Activated CD4-positive, alpha-beta memory T cell treated with anti-CD3 and anti-CD28 coated beads, Interleukin-2, amount 10 ng/mL, durations not matched to agents 7 days and 5 days (primary cell): ENCODE measurements at regions not wholly inside any gene's neighbourhood (a gene's known extent, or its start where the extent isn't known, plus 50 kb on each side); places are given as distances from the start of the nearest gene placed in this dataset.

Experiments used
- CTCF ChIA-PET: fragments of 350-600 bp; sonication (Branson Sonifier 250); formaldehyde crosslinking; loops from one replicate; lab custom pipeline; 2021; ENCODE audit warnings: antibody characterized with exemption, inconsistent platforms; lab: Charles Lee
- POLR2A ChIA-PET: fragments of 350-600 bp; sonication (Branson Sonifier 250); formaldehyde crosslinking; loops from one replicate; lab custom pipeline; 2021; ENCODE audit warnings: antibody characterized with exemption; lab: Charles Lee
- DNase-seq: peaks from one replicate; pipeline ENCODE4 v3.0.0-alpha.2; 2020
- H3K27ac Mint-ChIP-seq: one replicate; pipeline ENCODE4 v1.8.0; 2021; ENCODE audit warnings: mild to moderate bottlenecking, mixed read lengths
- H3K27me3 Mint-ChIP-seq: one replicate; pipeline ENCODE4 v1.8.0; 2021; ENCODE audit warnings: mixed read lengths
- H3K36me3 Mint-ChIP-seq: one replicate; pipeline ENCODE4 v1.8.0; 2021; ENCODE audit warnings: low read depth, mixed read lengths
- H3K4me1 Mint-ChIP-seq: one replicate; pipeline ENCODE4 v1.8.0; 2021; ENCODE audit warnings: mixed read lengths
- H3K4me3 Mint-ChIP-seq: one replicate; pipeline ENCODE4 v1.8.0; 2021; ENCODE audit warnings: mild to moderate bottlenecking, mixed read lengths
- H3K9me3 Mint-ChIP-seq: one replicate; pipeline ENCODE4 v1.8.0; 2021; ENCODE audit warnings: mixed read lengths

DNA sequence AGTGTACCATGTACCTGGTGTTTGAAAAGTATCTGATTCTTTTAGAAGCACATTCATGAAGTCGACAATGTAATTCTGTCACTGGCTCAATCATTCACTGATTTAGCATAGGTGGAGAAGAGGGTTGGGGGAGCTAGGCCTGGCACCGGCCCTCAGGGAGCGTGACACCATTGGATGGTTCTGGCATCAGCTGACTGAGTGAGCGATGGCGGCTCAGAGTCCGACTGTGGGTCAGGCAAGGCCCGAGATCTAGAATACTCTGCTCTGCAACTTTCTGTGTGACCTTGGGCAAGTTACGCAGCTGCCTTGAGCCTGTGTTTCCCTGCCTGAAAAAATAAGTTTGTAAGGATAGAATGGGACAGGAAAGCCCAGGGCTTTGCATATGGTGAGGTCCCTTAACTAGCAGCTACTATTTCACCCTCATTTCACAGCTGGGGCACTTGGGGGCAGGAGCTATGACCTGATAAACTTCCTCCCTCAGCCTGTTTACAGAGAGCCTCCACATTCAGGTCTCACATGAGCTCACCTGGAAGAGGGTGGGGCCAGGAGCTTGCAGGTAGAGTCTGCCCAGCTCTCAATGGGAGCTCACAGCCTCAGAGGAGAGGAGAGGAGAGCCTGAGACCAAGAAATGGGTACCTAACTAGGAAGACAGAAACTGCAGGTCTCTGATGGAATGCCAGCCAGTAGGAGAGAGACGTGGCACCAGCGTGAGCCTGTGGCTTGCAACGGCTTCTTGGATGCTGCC is 153.7 kb upstream of the TLE3 start:
- H3K36me3 Mint-ChIP-seq = no peaks in the 10 kb centered on the region
- DNase-seq = no peak
- no peaks in the 10 kb centered on the region for H3K9me3 Mint-ChIP-seq
- POLR2A ChIA-PET = interaction anchor here (0.9 kb wide), 1 partner anchor 11 kb away, joined by 3 read pairs; no protein-coding TSS in a partner anchor
- H3K27me3 Mint-ChIP-seq = peaks cover 15% of the 10 kb centered on the region
- CTCF ChIA-PET = no interaction called here
- peaks cover 3% of the 10 kb centered on the region for H3K4me1 Mint-ChIP-seq
- H3K4me3 Mint-ChIP-seq = no peak overlapping the region
- H3K27ac Mint-ChIP-seq = no peak overlapping the region

DNA sequence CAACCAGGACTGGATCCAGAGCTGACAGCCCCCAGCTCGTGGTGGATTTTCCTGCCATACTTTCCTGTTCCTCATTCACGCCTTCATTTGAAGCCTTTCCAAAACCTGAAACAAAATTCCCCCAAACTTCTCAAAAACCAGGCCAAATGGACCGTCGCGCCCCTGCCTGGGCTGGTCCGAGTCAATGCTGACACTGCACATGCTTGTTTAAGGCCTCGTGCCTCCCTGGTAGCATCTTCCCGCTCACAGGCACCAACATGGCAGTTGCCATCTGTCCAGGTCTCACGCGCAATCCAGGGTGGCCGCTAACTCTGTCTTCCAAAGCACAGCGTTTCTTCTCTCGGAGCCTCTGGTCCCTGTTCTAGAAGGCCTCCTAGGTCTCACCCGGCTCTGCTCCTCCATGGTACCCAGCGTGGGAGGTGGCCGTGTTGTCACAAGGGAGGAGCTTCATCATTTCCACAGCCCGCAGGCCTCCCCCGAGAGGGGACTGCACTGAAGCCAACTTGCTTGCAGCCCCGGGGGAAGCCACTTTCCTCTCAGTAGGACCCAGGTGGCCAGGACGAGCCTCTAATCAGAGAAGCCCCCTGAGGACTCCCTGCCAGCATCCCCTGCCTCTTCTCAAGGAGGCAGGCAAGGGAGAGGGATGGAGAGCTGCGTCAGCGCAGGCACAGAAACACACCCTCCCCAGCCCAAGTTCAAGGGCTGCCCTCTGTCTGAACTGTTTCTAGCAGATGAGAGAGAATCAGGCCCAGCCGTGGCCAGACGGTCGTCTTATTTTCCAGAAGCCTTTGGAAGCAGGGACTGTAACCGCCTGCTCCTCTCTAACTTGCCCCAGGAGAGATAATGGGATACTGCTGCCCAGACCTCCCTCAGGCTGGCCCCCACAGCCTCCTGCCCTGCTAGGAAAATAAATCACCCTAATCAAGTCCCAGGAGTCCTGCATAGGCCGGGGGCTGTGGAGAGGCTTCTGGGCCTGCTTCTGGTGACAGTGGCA is 152.8 kb upstream of the TLE3 start:
- Mint-ChIP-seq H3K36me3 (no peaks in the 10 kb centered on the region), H3K4me3 (no peak overlapping the region), H3K9me3 (no peaks in the 10 kb centered on the region), H3K27me3 (peaks cover 7% of the 10 kb centered on the region), H3K27ac (no peak overlapping the region), H3K4me1 (peaks cover 11% of the 10 kb centered on the region)
- CTCF ChIA-PET = no interaction called here
- DNase-seq = no peak
- POLR2A ChIA-PET = no interaction called here

DNA sequence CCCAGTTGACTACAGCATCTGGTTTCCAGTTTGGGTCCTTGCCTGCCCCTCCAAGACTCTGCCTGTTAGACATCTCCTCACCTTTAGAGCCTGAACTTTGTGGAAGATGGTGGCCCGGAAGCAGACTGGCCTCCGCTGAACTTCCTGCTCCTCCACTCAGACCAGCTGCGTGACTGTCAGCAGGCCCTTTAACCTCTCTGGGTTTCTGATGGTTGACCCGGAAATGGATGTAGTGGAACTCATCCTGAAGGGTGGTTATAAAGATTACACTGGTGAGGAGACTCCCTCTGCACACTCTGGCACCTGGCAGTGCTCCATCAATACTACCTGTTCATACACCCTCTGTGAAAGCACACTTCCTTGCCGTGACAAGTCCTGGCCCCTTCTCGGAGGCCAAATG is 151.9 kb upstream of the TLE3 start:
- CTCF ChIA-PET = no interaction called here

DNA sequence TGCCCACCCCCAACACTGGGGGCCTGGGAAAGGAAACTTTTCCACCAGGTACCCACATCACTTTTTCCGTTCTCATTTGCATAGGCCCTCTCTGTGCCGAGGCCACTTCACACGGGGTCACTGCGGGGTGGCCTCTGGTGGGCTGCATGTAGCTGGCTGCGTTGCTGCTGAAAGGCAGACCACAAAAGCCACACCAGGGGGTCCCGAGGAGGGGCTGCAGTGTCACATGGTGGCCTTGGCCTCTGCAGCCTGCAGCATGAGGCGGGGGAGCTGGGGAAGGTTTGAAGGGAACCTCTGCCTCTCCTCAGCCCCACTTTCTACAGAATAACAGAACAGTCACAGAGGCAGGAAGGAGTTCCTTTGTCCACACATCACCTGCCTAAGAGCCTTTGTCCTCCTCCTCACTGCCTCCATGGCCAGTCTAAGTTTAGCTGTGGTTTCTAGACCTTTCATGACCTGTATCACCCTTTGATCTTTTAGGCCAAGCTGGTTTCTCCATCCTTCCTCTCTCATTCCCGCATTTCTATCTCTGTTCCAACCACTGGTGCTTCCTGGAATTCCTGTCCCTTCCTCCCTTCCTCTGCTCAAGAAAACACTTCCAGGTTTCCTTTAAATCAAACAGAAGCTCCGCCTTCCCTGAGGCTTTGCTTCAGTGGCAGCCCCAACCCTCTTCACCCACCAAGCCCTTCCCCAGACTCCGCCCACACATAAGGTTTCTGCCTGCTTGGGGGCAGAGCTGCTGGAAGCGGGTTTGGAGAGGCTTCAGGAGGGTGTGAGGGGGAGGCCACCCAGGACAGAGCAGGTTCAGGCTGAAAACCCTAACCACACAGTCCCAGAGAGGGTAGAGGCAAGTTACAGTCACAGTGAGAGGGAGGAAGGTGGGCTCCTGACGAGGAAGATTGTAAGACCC is 150.7 kb upstream of the TLE3 start:
- DNase-seq = no peak
- Mint-ChIP-seq H3K27me3 (peaks cover 4% of the 10 kb centered on the region), H3K4me1 (peaks cover 14% of the 10 kb centered on the region), H3K36me3 (no peaks in the 10 kb centered on the region), H3K27ac (no peak overlapping the region), H3K4me3 (no peak overlapping the region), H3K9me3 (no peaks in the 10 kb centered on the region)
- ChIA-PET POLR2A (no interaction called here), CTCF (no interaction called here)

More for the DNA sequence above, 151.9 kb upstream of the TLE3 start:
- POLR2A ChIA-PET = no interaction called here
- Mint-ChIP-seq H3K4me1 (peaks cover 13% of the 10 kb centered on the region), H3K27ac (no peak overlapping the region), H3K36me3 (no peaks in the 10 kb centered on the region), H3K27me3 (peaks cover 4% of the 10 kb centered on the region), H3K4me3 (no peak overlapping the region), H3K9me3 (no peaks in the 10 kb centered on the region)
- no peak for DNase-seq

DNA sequence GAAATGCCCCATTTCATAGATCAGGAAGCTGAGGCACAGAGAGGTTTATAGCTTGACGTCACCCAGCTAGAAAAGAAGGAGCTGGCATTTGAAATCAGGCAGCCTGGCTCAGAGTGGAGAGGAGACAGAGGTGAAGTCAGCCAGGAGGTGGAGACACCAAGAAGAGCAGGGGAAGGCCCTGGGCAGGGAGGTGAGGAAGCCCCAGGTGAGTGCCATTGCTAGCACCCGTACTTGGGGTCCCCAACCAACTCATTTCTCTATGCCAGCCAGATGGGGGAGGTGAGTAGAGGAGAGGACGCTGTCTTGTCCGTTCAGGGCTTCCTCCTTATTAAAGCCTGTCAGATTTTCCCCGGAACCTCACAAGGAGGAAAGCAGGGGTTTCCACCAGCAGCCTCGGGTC is 149.6 kb upstream of the TLE3 start:
- no peaks in the 10 kb centered on the region for H3K36me3 Mint-ChIP-seq
- POLR2A ChIA-PET = no interaction called here
- H3K27ac Mint-ChIP-seq = no peak overlapping the region
- H3K9me3 Mint-ChIP-seq = no peaks in the 10 kb centered on the region
- no peak overlapping the region for H3K4me3 Mint-ChIP-seq
- DNase-seq = no peak
- CTCF ChIA-PET = interaction anchor here (1.3 kb wide), 1 partner anchor 220 kb away, joined by 4 read pairs; no protein-coding TSS in a partner anchor
- H3K4me1 Mint-ChIP-seq = peaks cover 25% of the 10 kb centered on the region
- H3K27me3 Mint-ChIP-seq = peaks cover 2% of the 10 kb centered on the region

DNA sequence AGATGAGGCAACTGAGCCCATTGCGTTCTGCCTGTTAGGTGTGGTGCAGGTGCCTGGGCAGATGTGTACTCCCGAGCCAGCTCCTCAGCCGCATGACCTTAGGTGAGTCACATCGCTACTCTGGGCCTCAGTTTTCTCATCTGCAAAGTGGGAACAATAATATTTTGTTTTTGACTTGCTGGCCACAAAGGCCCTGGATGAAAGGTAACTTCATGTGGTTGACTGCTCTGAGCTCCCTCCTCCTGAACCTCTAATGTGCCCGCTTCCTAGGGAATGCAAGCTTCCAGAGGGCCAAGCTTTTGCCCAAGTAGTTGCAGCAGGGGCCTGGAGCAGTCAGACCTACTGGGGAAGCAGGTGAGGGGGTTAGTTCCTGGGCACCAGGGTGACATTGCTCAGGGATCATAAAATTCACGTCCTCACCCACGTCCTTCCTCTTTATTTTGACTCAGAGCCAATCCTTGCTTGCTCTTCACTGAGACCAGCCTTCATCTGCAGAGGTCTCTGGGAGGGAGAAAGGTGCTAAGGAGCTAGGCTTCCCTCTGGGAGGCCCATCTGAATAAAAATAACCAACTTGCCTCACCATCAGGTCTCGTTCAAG is 149.0 kb upstream of the TLE3 start:
- Mint-ChIP-seq H3K9me3 (no peaks in the 10 kb centered on the region), H3K27ac (no peak overlapping the region), H3K4me3 (no peak overlapping the region), H3K27me3 (peaks cover 2% of the 10 kb centered on the region), H3K36me3 (no peaks in the 10 kb centered on the region), H3K4me1 (peaks cover 29% of the 10 kb centered on the region)
- DNase-seq = no peak
- CTCF ChIA-PET = interaction anchor here (1.3 kb wide), 1 partner anchor 220 kb away, joined by 4 read pairs; no protein-coding TSS in a partner anchor
- POLR2A ChIA-PET = no interaction called here

DNA sequence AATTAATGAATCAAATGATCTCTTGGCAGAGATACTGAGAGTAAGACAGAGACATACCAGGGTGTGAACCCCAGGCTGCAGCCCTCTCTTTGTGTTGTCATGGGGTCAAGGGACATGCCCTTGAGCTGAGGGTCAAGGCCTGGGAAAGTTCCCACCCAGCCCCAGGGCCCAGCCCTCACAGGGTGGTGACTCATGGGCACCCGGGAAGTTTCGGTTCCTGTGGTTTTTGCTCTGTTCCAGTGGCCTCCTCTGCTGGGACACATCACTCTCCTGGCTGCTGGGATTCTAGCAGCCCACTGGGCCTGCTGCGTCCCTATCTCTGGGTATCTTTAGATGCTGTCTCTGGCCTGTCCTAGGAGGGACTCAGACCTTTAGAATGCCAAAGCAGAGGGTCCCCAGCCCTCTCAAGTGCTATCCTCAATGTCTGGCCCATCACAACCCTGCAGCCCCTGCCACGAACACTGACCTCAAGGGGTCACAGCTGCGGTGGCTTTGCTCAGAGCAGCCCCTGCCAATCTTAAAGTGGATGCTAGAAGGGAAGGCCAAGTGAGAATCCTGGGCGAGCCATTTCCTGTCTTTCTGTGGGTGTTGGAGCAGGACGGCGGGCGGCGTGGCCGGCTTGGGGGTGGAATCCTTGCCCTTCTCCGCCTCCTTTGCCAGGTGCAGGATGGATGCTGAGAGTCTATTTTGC is 148.4 kb upstream of the TLE3 start:
- Mint-ChIP-seq H3K36me3 (no peaks in the 10 kb centered on the region), H3K27ac (no peak overlapping the region), H3K4me3 (no peak overlapping the region), H3K4me1 (peaks cover 33% of the 10 kb centered on the region), H3K9me3 (no peaks in the 10 kb centered on the region), H3K27me3 (peaks cover 5% of the 10 kb centered on the region)
- ChIA-PET CTCF (interaction anchor here (1.3 kb wide), 1 partner anchor 221 kb away, joined by 4 read pairs; no protein-coding TSS in a partner anchor), POLR2A (no interaction called here)
- DNase-seq = no peak

DNA sequence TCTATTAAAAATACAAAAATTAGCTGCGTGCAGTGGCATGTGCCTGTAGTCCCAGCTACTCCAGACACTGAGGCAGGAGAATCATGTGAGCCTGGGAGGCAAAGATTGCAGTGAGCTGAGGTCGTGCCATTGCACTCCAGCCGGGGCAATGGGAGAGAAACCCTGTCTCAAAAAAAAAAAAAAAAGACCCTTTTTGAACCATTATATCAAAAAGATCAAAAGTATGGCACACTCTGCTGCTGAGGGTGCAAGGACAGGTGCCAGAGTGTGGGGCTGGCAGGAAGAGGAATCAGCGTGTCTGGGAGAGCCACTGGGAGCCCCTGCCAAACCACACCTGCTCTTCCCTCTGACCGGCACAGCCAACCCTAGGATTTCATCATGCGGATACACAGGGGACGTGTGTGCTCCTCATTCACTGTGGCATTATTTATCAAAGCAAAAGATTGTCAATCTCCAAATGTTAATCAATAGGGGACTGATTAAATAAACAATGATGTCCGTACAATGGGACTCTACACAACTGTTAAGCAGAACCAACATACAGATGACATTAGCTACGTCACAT is 147.3 kb upstream of the TLE3 start:
- peaks cover 7% of the 10 kb centered on the region for H3K27me3 Mint-ChIP-seq
- ChIA-PET CTCF (no interaction called here), POLR2A (no interaction called here)
- no peak overlapping the region for H3K4me3 Mint-ChIP-seq
- no peaks in the 10 kb centered on the region for H3K36me3 Mint-ChIP-seq
- H3K27ac Mint-ChIP-seq = no peak overlapping the region
- no peak for DNase-seq
- H3K9me3 Mint-ChIP-seq = no peaks in the 10 kb centered on the region
- H3K4me1 Mint-ChIP-seq = peaks cover 35% of the 10 kb centered on the region

DNA sequence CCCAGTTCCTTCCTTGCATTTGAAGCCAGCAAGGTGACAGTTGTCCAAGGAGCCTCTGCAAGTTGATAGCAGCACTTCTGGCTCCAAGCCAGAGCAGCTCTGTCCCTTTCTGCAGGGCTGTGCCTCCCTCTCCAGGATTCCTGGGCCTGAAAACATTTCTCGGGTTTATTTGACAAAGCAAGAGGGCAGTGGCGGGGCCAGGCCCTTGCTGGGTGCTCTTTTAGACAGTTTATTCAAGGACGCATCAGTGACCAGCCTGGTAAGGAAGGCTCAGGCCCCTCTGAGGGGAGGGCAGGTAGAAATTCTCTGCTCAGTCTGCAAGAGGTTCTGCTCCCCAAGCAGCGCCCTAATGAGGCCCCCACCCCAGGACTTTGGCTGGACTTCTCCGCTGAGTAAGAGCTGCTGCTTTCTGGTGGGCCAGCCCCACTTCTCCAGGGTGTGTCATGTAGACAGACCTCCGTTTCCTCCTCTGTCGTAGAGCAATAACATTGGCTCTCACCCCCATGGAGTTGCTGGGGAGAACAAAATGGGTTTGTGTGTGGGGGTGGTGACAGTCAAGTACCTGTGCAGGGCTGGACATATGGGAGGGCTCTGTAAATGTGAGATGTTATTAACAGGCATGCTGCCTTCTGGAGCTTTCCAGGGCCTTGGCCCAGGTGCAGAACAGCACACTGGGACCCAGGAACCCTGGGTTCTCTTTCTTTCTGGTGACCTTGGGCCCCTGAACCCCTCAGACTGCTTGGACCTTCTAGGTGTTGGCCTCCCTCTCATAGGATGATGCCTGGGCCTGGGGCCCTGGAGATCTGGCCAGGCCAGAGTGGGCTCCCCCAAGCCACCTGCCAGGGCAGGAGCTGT is 146.2 kb upstream of the TLE3 start:
- POLR2A ChIA-PET = no interaction called here
- H3K9me3 Mint-ChIP-seq = no peaks in the 10 kb centered on the region
- no peak overlapping the region for H3K27ac Mint-ChIP-seq
- H3K27me3 Mint-ChIP-seq = peaks cover 7% of the 10 kb centered on the region
- H3K36me3 Mint-ChIP-seq = no peaks in the 10 kb centered on the region
- CTCF ChIA-PET = no interaction called here
- peaks cover 35% of the 10 kb centered on the region for H3K4me1 Mint-ChIP-seq
- DNase-seq = no peak
- no peak overlapping the region for H3K4me3 Mint-ChIP-seq

DNA sequence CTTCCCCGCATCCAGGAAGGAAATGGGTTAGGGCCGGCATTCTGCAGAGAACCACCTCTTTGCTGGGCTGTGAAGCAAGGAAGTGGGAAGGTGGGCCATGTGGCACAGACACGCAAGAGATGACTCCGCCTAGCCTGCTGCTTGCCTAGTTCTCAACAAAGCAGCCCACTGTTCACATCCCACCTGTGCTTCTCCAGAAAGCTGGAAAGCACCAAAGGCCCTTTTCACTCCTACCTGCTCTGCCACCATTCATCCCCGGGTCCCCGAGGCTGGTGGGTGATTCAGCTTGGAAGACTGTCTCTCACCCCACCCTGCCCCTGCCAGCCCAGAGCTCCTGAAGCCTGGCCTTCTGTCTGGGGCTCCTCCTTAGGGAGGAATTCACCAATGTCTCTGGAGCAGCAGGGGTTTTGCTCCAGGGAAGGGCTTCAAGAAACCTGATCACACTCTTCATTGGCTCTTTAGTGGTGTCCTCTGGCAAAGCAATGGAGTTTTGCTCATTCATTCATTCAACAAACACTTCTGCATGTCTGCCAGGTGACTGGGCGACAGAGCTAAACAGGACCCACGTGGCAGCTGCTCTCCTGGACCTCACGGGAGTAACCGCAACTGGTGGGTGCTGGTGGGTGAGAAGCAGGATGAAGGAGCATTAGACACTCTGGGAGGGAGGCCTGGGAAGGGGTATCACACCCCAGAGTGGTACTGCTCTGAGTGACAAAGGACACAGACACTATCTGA is 145.4 kb upstream of the TLE3 start:
- POLR2A ChIA-PET = no interaction called here
- Mint-ChIP-seq H3K4me3 (no peak overlapping the region), H3K9me3 (no peaks in the 10 kb centered on the region), H3K27me3 (peaks cover 8% of the 10 kb centered on the region), H3K27ac (no peak overlapping the region), H3K4me1 (peaks cover 35% of the 10 kb centered on the region), H3K36me3 (no peaks in the 10 kb centered on the region)
- CTCF ChIA-PET = no interaction called here
- no peak for DNase-seq
